ENCODE measurements at regions not wholly inside any gene's neighbourhood (a gene's known extent, or its start where the extent isn't known, plus 50 kb on each side); places are given as distances from the start of the nearest gene placed in this dataset.

DNA sequence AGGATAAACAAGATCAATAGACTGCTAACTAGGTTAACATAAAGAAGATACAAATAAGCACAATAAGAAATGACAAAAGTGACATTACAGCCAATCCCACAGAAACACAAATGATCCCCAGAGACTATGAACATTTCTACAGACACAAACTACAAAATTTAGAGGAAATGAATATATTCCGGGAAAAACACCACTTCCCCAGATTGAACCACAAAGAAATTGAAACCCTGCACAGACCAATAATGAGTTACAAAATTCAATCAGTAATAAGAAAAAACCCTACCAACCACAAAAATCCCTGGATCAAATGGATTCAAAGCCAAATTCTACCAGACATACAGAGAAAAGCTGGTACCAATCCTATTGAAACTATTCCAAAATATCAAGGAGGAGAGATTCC is 232.4 kb upstream of the RBMS1 start:
- Mint-ChIP-seq H3K27me3 (ENCODE audit: low read depth) (peaks cover under 1% of the 10 kb centered on the region), H3K9me3 (peaks cover 6% of the 10 kb centered on the region), H3K4me3 (no peak overlapping the region), H3K36me3 (ENCODE audit: low read depth) (no peaks in the 10 kb centered on the region), H3K27ac (no peak overlapping the region), H3K4me1 (ENCODE audit: low read depth) (no peaks in the 10 kb centered on the region)
- no peak for DNase-seq (ENCODE audit: low spot score)

DNA sequence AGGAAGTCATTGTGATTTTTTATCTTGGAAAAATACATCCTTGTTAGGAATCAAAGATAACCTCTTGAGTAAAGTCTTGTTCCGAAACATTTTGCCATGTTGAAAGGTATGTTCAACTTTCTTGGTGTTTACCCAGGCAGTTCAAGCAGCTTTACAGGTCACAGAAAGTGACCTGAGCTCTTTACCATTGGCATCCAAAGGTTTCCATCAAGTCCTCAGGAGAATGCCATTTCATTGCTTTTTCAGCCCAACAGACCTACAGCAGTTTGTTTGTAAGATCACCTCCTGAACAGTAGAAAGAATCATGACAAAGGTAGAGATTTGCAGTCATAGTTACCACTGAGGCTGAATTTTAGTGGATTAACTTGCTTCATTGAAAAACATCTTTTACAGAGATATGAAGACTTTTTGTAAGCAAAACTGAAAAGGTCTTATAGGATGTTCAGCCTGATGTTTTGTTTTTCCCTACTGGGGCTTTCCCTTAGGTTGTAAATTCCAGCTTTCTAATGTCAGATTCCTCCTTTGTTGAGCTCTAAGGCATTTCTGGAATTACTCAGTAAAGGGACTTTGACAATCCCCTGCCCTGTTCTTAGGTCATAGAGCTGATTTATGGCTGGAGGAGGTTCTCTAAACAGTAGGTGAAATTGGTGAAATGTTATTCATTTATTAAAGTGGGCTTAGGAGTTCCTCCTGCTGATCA is 236.8 kb upstream of the RBMS1 start:
- DNase-seq (ENCODE audit: low spot score) = no peak
- no peaks in the 10 kb centered on the region for H3K9me3 Mint-ChIP-seq
- no peak overlapping the region for H3K27ac Mint-ChIP-seq
- H3K27me3 Mint-ChIP-seq (ENCODE audit: low read depth) = peaks cover 2% of the 10 kb centered on the region
- no peaks in the 10 kb centered on the region for H3K36me3 Mint-ChIP-seq (ENCODE audit: low read depth)
- H3K4me3 Mint-ChIP-seq = no peak overlapping the region
- H3K4me1 Mint-ChIP-seq (ENCODE audit: low read depth) = no peaks in the 10 kb centered on the region

DNA sequence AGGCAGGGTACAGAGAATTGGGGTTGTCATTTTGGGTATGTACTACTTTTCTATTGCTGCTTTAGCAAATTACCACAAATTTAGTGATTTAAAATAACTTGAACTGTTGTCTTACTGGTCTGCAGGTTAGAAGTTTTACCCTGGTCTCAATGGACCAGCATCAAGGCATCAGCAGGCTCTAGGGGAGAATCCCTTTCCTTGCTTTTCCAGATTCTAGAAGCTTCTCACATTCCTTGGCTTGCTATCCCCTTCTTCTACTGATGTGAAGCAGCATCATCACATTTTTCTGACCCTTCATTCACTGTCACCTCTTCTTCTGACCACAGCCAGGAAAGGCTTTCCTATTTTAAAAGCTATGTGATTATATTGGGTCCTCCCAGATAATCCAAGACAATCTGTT is 237.8 kb upstream of the RBMS1 start:
- Mint-ChIP-seq H3K4me3 (no peak overlapping the region), H3K9me3 (no peaks in the 10 kb centered on the region), H3K27ac (no peak overlapping the region), H3K27me3 (ENCODE audit: low read depth) (peaks cover 2% of the 10 kb centered on the region), H3K36me3 (ENCODE audit: low read depth) (no peaks in the 10 kb centered on the region), H3K4me1 (ENCODE audit: low read depth) (no peaks in the 10 kb centered on the region)
- no peak for DNase-seq (ENCODE audit: low spot score)

DNA sequence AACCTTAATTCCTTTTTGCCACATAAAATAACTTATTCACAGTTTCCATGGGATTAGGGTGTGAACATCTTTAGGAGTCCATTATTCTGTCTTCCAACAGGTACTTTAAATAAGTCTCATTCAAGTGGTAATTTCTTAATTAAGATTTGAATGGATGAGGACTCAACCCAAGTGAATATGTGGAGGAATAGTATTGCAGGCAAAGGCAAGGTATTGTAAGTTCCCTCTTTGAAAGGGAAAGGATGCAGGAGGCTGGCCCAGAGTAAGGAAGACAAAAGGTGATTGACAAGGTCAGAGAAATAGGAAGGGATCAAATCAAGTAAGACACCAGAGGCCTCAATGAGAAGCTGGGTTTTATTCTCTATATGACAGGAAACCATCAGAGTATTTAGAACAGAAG is 238.2 kb upstream of the RBMS1 start:
- Mint-ChIP-seq H3K27me3 (ENCODE audit: low read depth) (peaks cover 2% of the 10 kb centered on the region), H3K36me3 (ENCODE audit: low read depth) (no peaks in the 10 kb centered on the region), H3K9me3 (no peaks in the 10 kb centered on the region), H3K4me3 (no peak overlapping the region), H3K27ac (no peak overlapping the region), H3K4me1 (ENCODE audit: low read depth) (no peaks in the 10 kb centered on the region)
- no peak for DNase-seq (ENCODE audit: low spot score)

DNA sequence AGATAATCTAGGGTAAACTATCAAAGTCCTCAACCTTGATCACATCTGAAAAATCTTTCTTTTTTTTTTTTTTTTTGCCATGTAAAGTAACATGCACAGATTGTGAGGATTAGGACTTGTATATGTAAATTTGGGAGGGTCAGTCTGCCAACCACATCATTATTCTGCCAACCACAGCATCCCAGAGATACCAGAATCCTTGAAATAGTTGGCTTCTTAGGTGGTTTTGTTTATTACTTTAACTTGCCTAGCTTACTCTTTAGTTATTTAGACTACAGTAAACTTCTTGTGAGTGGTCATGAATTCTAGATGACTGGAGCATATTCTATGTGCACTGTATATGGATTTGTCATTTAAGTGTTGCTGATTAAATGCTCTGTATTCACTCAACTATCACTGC is 242.1 kb upstream of the RBMS1 start:
- Mint-ChIP-seq H3K9me3 (no peaks in the 10 kb centered on the region), H3K36me3 (ENCODE audit: low read depth) (no peaks in the 10 kb centered on the region), H3K4me3 (no peak overlapping the region), H3K4me1 (ENCODE audit: low read depth) (no peaks in the 10 kb centered on the region), H3K27me3 (ENCODE audit: low read depth) (peaks cover 2% of the 10 kb centered on the region), H3K27ac (no peak overlapping the region)
- no peak for DNase-seq (ENCODE audit: low spot score)

DNA sequence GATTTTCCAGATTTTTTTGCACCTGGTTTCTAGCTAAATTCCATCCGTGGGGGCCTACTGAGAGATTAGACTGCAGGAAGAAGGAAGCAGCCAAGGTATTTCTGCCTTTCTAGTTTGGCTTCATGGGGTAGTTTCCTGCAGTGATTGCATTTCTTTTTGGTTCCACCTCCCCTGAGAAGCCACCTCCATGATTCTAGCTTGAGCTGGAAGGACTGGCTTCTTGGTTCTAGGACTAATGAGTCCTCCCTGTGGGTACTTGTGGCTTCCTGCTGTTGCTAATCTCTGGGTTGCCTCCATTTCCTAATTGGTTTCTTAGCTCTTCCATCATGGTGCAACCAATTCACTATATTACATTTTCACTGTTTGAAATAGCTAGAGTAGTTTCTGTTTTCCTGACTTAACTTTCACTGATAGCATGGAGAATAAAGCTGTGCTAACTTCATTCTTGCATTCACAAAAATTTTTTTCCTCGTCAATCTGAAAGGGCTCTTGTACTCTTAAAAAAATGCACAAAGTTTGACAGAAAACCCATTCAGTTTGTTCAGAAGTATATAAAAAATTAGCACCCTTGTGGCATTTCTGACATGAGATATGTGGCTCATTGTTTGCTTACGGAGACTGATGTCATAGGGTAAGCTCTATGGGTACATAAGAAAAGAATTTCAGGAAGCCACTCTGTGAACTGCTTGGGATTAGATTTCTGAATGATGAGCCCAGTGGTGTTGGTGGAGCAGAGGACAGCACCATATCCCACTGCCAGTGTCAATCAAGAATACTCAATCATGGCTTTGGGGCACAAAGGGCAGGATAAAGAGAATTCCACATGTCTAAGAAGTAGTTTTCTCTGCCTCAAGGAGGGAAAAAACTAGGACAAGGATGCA is 242.8 kb upstream of the RBMS1 start:
- DNase-seq (ENCODE audit: low spot score) = no peak
- Mint-ChIP-seq H3K4me3 (no peak overlapping the region), H3K27me3 (ENCODE audit: low read depth) (no peaks in the 10 kb centered on the region), H3K9me3 (no peaks in the 10 kb centered on the region), H3K36me3 (ENCODE audit: low read depth) (no peaks in the 10 kb centered on the region), H3K4me1 (ENCODE audit: low read depth) (no peaks in the 10 kb centered on the region), H3K27ac (no peak overlapping the region)

DNA sequence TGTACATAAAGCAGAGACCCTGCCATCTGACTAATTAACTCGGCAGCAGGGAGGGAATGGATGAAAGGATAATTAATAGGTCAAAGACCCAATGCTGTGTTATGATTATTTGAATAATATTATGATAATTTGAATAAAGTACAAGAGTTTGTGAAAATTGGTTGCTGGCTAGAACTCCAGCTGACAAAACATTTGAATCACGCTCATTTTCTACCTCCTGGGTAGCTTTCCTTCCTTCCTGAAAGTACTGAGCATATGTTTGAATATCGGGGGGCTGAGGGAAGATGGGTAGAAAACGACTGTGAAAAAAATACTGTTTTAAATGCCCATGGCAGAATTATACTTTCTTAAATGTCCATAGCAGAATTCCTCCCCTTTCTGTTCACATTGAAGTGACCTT is 243.6 kb upstream of the RBMS1 start:
- Mint-ChIP-seq H3K27me3 (ENCODE audit: low read depth) (no peaks in the 10 kb centered on the region), H3K36me3 (ENCODE audit: low read depth) (no peaks in the 10 kb centered on the region), H3K4me3 (no peak overlapping the region), H3K27ac (no peak overlapping the region), H3K9me3 (no peaks in the 10 kb centered on the region), H3K4me1 (ENCODE audit: low read depth) (no peaks in the 10 kb centered on the region)
- no peak for DNase-seq (ENCODE audit: low spot score)

DNA sequence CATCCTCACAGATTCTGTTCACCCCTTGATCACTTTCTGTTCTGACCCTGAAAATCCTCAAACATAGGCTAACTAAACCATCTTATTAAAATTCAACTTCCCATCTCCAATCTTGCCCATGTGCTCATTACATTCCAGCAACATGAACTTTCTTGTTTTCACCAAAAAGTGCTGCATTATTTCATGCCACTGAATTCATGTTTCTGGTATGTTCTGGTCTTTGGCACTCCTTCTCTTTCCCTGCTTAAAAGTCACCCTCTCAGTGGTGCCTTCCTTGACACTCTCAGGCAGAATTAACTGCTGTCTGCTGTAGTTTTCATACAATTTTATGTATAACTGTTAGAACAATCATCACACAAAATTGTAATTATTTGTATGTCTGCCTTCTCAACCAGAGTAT is 247.7 kb upstream of the RBMS1 start:
- Mint-ChIP-seq H3K4me3 (no peak overlapping the region), H3K4me1 (ENCODE audit: low read depth) (no peaks in the 10 kb centered on the region), H3K27me3 (ENCODE audit: low read depth) (peaks cover 2% of the 10 kb centered on the region), H3K9me3 (no peaks in the 10 kb centered on the region), H3K36me3 (ENCODE audit: low read depth) (no peaks in the 10 kb centered on the region), H3K27ac (no peak overlapping the region)
- no peak for DNase-seq (ENCODE audit: low spot score)

DNA sequence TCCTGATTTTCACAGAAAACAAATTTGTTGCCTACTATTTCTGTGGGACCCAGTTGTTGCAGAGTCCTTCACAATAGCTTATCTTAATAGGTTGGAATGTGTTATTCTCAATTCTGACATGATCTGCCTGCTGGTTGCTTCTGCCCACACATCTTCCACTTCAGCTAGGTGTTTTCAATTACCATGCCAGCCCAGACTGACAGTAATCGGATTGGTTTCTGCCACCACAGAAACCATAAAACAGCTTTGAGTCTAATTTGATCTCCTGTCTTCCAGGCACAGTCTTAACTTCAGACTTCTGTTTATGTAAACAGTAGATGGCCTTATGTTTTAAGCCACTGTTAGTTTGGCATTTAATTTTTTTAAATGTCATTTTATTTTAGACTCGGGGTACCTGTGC is 248.2 kb upstream of the RBMS1 start:
- Mint-ChIP-seq H3K9me3 (no peaks in the 10 kb centered on the region), H3K4me1 (ENCODE audit: low read depth) (no peaks in the 10 kb centered on the region), H3K27me3 (ENCODE audit: low read depth) (peaks cover 2% of the 10 kb centered on the region), H3K4me3 (no peak overlapping the region), H3K27ac (no peak overlapping the region), H3K36me3 (ENCODE audit: low read depth) (no peaks in the 10 kb centered on the region)
- DNase-seq (ENCODE audit: low spot score) = no peak

DNA sequence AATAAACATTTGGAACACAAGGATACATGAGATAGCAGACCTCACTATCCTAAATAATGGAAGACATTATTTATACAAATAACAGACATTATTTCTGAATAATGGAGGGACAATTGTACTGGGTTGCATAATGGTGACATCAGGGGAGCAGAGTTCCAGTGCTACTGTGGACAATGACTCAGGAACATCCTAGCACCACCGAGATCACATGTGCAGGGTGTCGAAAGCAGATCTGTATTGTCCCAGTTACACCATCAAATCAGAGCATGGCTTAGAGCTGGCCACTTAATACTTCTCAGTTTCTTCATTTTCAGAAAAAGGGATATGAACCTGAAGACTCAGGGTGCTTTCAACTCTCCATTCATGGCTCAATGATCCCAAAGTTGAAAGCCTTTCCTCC is 249.1 kb upstream of the RBMS1 start:
- Mint-ChIP-seq H3K9me3 (no peaks in the 10 kb centered on the region), H3K27me3 (ENCODE audit: low read depth) (peaks cover 2% of the 10 kb centered on the region), H3K27ac (no peak overlapping the region), H3K36me3 (ENCODE audit: low read depth) (no peaks in the 10 kb centered on the region), H3K4me3 (no peak overlapping the region), H3K4me1 (ENCODE audit: low read depth) (no peaks in the 10 kb centered on the region)
- DNase-seq (ENCODE audit: low spot score) = no peak

DNA sequence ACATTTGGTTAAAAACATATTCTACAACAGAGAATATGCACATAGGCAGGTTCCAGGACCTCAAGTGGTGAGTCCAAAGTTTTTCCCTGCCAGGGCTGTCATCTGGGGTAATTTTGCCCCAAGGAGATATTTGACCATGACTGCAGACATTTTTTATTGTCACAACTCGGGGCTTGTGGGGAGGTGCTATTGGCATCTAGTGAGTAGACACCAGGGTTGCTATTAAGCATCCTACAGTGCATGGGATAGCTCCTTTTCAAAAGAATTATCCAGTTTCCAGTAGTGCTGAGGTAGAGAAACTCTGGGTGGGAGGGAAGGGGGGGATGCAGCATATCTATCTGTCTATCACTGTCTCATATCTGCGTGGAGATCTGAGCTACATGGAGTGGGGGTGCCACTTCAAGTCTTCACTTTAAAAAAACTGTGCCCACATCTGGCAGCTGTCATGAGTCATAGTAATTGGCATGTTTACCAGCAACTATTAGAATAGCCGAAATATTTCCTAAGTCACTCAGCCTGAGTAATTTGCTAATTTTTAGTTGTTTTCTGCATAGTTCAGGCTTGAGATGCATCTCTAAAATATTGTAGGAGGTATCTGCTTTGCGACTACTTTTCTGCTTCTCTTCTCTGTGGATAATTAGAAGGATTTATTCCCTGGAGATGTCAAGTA is 254.0 kb upstream of the RBMS1 start:
- no peak for DNase-seq (ENCODE audit: low spot score)
- no peak overlapping the region for H3K4me3 Mint-ChIP-seq
- H3K9me3 Mint-ChIP-seq = no peaks in the 10 kb centered on the region
- no peak overlapping the region for H3K27ac Mint-ChIP-seq
- H3K27me3 Mint-ChIP-seq (ENCODE audit: low read depth) = peaks cover 6% of the 10 kb centered on the region
- H3K36me3 Mint-ChIP-seq (ENCODE audit: low read depth) = no peaks in the 10 kb centered on the region
- peaks cover 2% of the 10 kb centered on the region for H3K4me1 Mint-ChIP-seq (ENCODE audit: low read depth)

DNA sequence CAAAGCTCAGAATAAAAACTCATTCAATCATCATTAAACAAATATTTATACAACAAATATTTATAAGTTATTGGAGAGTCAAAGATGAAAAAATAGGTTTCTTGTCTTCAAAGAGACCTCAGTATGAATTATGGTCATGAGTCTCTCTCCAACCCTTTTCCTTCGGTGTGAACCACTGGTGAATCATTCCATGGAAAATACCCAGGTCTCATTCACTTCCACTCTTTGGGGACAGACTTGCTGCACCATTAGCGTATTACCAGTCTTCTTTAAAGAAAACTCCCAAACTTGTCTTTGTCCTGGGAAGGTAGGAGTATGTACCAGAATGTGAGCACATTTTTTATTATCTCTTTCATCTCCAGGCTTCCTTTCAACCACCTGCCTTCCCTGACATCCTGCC is 257.4 kb upstream of the RBMS1 start:
- DNase-seq (ENCODE audit: low spot score) = no peak
- Mint-ChIP-seq H3K27me3 (ENCODE audit: low read depth) (peaks cover 3% of the 10 kb centered on the region), H3K4me3 (no peak overlapping the region), H3K27ac (no peak overlapping the region), H3K36me3 (ENCODE audit: low read depth) (no peaks in the 10 kb centered on the region), H3K4me1 (ENCODE audit: low read depth) (peaks cover 2% of the 10 kb centered on the region), H3K9me3 (peaks cover 14% of the 10 kb centered on the region)

DNA sequence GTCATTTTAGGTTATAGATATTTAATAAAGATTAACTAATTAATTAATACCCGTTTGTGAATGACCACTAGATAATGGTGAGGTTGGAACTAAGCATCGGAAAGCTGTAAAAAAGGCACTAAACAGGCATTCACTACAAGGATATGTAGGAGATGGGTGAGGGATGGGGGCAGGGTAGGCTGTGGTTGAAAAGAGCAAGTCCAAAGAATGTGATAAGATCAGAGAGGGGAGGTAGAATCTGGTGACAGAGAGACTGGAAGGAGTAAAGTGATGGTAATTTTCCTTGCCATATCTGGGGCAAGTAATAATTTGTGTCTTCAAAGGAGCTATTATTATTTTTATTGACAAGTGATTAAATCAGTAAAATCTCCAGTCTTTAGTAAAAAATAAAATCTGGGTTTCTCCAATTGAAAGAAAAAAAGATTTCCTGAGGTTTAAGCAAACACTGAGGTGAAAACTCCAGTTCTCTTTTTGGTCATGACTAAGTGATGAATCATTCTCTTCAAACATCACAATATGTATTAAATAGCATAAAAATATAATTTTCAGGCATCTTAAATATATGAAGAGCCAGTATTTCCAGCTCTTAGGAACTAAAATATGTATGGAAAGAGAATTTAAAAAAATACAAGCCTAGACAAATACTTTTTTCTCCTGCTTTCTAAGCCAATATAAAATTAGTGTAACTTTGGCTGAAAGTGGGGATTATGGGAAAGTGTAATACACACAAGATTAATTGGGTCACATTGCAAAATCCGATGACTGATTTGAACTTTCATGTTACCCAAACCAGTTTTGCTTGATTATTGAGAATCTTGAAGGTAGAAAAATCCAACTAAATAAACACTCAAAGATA is 259.1 kb upstream of the RBMS1 start:
- H3K4me1 Mint-ChIP-seq (ENCODE audit: low read depth) = peaks cover 2% of the 10 kb centered on the region
- H3K27me3 Mint-ChIP-seq (ENCODE audit: low read depth) = peaks cover 3% of the 10 kb centered on the region
- no peak overlapping the region for H3K4me3 Mint-ChIP-seq
- H3K36me3 Mint-ChIP-seq (ENCODE audit: low read depth) = no peaks in the 10 kb centered on the region
- peaks cover 14% of the 10 kb centered on the region for H3K9me3 Mint-ChIP-seq
- no peak overlapping the region for H3K27ac Mint-ChIP-seq
- no peak for DNase-seq (ENCODE audit: low spot score)

DNA sequence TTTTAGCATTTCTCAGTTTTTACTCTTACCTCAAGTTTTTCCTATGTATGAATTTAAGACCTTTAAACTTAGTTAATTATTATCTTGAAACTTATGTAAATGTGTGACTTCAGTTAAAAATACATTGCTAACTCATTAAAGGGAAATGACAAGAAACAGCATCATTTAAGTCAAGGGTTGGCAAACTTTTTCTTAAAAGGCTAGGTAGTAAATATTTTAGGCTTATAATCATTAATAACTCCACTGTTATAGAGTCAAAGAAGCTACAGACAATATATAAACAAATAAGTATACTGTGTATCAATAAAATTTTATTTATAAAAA is 259.7 kb upstream of the RBMS1 start:
- no peak overlapping the region for H3K4me3 Mint-ChIP-seq
- H3K27ac Mint-ChIP-seq = no peak overlapping the region
- no peak for DNase-seq (ENCODE audit: low spot score)
- H3K9me3 Mint-ChIP-seq = peaks cover 14% of the 10 kb centered on the region
- peaks cover 2% of the 10 kb centered on the region for H3K4me1 Mint-ChIP-seq (ENCODE audit: low read depth)
- H3K36me3 Mint-ChIP-seq (ENCODE audit: low read depth) = no peaks in the 10 kb centered on the region
- H3K27me3 Mint-ChIP-seq (ENCODE audit: low read depth) = peaks cover 3% of the 10 kb centered on the region
